ENCODE measurements at regions not wholly inside any gene's neighbourhood (a gene's known extent, or its start where the extent isn't known, plus 50 kb on each side); places are given as distances from the start of the nearest gene placed in this dataset.

- TF ChIP-seq CTCF (conservative IDR thresholded peaks at IDR 0.05; ENCODE audit: low read depth, low read length) (peak; percentile 73), EZH2 (IDR thresholded peaks at IDR 0.05; ENCODE audit: low read length, unreplicated experiment) (no peak)
Measured at GRCh38 chr18:76686737-76687231, 135.6 kb upstream of the ZNF236 start.
